ENCODE measurements at regions not wholly inside any gene's neighbourhood (a gene's known extent, or its start where the extent isn't known, plus 50 kb on each side); places are given as distances from the start of the nearest gene placed in this dataset.

DNA sequence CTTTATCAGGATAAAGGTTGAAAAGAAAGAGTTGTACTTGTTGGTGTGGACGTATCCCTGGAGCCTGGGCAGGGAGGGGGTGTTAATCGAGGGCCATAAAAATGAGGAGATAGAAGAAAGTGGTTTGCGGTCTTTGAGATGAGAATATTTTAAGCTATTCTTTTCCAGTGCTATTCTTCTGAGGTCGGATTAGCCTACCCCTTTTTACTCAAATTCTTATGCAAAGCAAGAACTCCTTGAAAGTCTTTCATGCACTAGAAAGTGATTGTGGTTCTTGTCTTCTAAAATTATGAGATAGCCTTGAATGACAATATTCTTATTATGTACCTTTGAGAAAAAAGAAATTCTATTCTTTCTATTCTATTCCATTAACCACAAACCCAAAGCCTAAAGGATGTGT, 201.3 kb upstream of the SEMA3C start:
- no peak overlapping the region for H3K4me3 ChIP-seq (ENCODE audit: low read depth, low read length)
- DNase-seq (ENCODE audit: low read depth), result no peak
- no peak for TF ChIP-seq MYC (IDR thresholded peaks at IDR 0.05; ENCODE audit: low read depth, low read length)
- TF ChIP-seq, protein P1, sequence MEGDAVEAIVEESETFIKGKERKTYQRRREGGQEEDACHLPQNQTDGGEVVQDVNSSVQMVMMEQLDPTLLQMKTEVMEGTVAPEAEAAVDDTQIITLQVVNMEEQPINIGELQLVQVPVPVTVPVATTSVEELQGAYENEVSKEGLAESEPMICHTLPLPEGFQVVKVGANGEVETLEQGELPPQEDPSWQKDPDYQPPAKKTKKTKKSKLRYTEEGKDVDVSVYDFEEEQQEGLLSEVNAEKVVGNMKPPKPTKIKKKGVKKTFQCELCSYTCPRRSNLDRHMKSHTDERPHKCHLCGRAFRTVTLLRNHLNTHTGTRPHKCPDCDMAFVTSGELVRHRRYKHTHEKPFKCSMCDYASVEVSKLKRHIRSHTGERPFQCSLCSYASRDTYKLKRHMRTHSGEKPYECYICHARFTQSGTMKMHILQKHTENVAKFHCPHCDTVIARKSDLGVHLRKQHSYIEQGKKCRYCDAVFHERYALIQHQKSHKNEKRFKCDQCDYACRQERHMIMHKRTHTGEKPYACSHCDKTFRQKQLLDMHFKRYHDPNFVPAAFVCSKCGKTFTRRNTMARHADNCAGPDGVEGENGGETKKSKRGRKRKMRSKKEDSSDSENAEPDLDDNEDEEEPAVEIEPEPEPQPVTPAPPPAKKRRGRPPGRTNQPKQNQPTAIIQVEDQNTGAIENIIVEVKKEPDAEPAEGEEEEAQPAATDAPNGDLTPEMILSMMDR (IDR thresholded peaks at IDR 0.05; ENCODE audit: low read depth, low read length), result no peak
- TF ChIP-seq, protein P2, sequence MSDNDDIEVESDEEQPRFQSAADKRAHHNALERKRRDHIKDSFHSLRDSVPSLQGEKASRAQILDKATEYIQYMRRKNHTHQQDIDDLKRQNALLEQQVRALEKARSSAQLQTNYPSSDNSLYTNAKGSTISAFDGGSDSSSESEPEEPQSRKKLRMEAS (IDR thresholded peaks at IDR 0.05; ENCODE audit: low read depth, low read length), result no peak
- no peak for TF ChIP-seq POLR2A (IDR thresholded peaks at IDR 0.05; ENCODE audit: extremely low read depth, insufficient read length)

DNA sequence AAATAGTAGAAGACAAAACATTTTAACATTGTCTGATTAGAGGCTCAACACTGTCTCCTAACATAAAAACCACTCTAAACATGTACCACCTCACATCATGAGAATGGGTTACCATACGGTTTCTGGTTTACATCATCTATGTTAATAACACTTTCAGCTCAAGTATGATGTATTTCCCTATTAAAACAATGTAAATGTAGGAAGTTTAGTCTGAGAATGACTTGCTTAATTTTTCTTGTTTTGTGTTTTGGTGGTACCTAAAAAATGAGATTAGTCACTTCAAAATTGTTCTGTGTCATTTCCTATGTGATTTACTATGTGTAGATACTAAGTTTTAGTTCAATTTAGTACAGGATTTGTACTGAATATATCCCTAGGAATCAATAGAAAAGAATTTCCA, 195.8 kb upstream of the SEMA3C start:
- H3K4me3 ChIP-seq (ENCODE audit: low read depth, low read length), result no peak overlapping the region
- TF ChIP-seq MYC (IDR thresholded peaks at IDR 0.05; ENCODE audit: low read depth, low read length), result no peak
- TF ChIP-seq, protein P1 (IDR thresholded peaks at IDR 0.05; ENCODE audit: low read depth, low read length), result no peak
- TF ChIP-seq, protein P2 (IDR thresholded peaks at IDR 0.05; ENCODE audit: low read depth, low read length), result no peak
- no peak for TF ChIP-seq POLR2A (IDR thresholded peaks at IDR 0.05; ENCODE audit: extremely low read depth, insufficient read length)
- no peak for DNase-seq (ENCODE audit: low read depth)

DNA sequence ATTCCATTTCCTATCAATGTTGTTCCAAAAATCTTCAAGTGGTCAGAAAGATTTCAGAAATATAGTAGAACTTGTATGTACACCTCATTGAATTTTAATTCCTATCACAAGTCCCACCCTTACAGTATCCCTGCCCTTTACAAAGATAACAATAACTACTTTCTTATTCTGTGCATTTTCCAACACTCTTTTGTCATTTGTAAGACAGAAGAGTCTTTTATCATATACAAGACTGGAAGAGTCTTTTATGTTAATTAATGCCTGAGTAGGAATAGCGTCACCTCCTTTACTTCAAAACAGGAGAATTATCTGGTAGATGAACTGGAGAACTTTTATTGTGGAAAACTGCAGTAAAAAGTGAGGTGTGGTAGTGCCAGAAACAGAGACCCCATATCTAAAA, 193.9 kb upstream of the SEMA3C start:
- TF ChIP-seq, protein P1 (IDR thresholded peaks at IDR 0.05; ENCODE audit: low read depth, low read length), result no peak
- TF ChIP-seq MYC (IDR thresholded peaks at IDR 0.05; ENCODE audit: low read depth, low read length) (no peak), POLR2A (IDR thresholded peaks at IDR 0.05; ENCODE audit: extremely low read depth, insufficient read length) (no peak)
- TF ChIP-seq, protein P2 (IDR thresholded peaks at IDR 0.05; ENCODE audit: low read depth, low read length), result no peak
- H3K4me3 ChIP-seq (ENCODE audit: low read depth, low read length), result no peak overlapping the region
- no peak for DNase-seq (ENCODE audit: low read depth)

DNA sequence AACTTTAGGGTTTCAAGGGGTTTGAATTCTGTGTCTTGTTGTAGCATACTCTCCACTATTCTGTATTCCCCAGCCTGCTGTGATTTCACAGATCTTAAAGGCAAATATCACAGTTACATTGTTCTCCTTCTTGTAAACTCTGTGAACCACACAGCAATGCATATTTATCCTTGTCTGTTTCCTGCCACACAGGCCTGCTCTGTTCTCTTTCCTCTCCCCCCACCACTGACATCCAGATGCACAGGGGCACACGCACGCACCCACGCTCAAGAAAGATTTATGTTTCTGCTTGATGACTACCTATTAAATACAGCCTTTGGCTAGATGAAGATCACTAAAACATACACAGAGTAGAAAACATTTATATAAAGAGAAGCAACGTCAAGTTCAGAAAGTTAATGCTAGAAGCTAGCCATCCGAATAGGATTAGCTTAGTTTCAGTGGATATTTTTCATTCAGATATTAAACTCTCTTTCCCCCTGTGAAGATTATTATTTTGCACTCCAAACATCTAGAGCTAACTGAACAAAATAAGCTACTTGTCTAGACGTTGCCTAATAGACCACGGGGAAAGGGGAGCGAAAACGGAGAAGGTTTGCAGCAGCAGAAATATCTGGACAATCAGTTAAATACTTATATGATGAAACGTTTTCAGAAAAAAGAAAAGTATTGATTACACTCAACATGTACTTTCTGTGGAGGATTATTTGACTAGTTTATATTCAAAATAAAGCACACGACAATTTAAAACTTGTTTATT, 193.1 kb upstream of the SEMA3C start:
- TF ChIP-seq, protein P2 (IDR thresholded peaks at IDR 0.05; ENCODE audit: low read depth, low read length), result no peak
- TF ChIP-seq POLR2A (IDR thresholded peaks at IDR 0.05; ENCODE audit: extremely low read depth, insufficient read length), result no peak
- TF ChIP-seq, protein P1 (IDR thresholded peaks at IDR 0.05; ENCODE audit: low read depth, low read length), result no peak
- no peak for TF ChIP-seq MYC (IDR thresholded peaks at IDR 0.05; ENCODE audit: low read depth, low read length)
- H3K4me3 ChIP-seq (ENCODE audit: low read depth, low read length), result no peak overlapping the region
- DNase-seq (ENCODE audit: low read depth), result no peak

DNA sequence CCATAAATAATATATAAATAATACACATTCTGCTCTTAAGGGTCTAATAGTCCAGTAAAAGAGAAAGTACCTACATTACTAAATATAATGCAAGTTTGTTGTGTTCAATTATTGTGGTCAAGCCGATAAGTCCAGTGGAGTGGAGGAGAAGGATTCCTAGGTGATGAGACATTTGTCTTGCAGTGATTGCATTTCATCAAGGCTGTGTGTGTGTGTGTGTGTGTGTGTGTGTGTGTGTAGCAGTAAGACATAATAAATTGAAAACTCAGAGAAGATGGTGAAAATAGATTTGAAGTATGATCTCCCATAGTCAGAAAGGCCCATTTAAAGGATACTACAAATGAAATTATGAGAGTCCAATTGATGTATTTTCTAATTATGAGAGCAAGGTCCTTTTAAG, 192.5 kb upstream of the SEMA3C start:
- no peak overlapping the region for H3K4me3 ChIP-seq (ENCODE audit: low read depth, low read length)
- DNase-seq (ENCODE audit: low read depth), result no peak
- TF ChIP-seq, protein P2 (IDR thresholded peaks at IDR 0.05; ENCODE audit: low read depth, low read length), result no peak
- TF ChIP-seq, protein P1 (IDR thresholded peaks at IDR 0.05; ENCODE audit: low read depth, low read length), result no peak
- TF ChIP-seq POLR2A (IDR thresholded peaks at IDR 0.05; ENCODE audit: extremely low read depth, insufficient read length) (no peak), MYC (IDR thresholded peaks at IDR 0.05; ENCODE audit: low read depth, low read length) (no peak)
